GM23338 (cell line): ENCODE measurements at regions not wholly inside any gene's neighbourhood (a gene's known extent, or its start where the extent isn't known, plus 50 kb on each side); places are given as distances from the start of the nearest gene placed in this dataset.

Source experiments
- ATAC-seq: fragments of 200-7000 bp; cut with Tn5 transposase; 3 replicates; pipeline ENCODE4 v1.9.1; 2020
- DNase-seq: peaks from one replicate; pipeline ENCODE4 v3.0.0-alpha.2; 2015; ENCODE audit warnings: low spot score
- H2AFZ ChIP-seq: fragments of 200-600 bp; sonication (generic); 2 replicates; pipeline ENCODE4 v1.8.0; 2016; ENCODE audit warnings: antibody characterized with exemption, mild to moderate bottlenecking, moderate library complexity
- H3F3A ChIP-seq: fragments of 200-600 bp; sonication (generic); replicated peaks from 2 replicates; pipeline ENCODE4 v1.8.0; 2017; ENCODE audit warnings: antibody characterized with exemption, mixed run types, low read depth
- H3K27ac ChIP-seq: fragments of 200-600 bp; sonication (generic); 2 replicates; pipeline ENCODE4 v1.6.1; 2016; ENCODE audit warnings: low read depth
- H3K27me3 ChIP-seq: fragments of 200-600 bp; sonication (generic); 2 replicates; pipeline ENCODE4 v1.8.0; 2016; ENCODE audit warnings: mild to moderate bottlenecking, mixed run types, moderate library complexity; ENCODE audit not compliant: insufficient read depth
- H3K36me3 ChIP-seq: fragments of 200-600 bp; sonication (generic); 2 replicates; pipeline ENCODE4 v1.8.0; 2016; ENCODE audit warnings: mild to moderate bottlenecking; ENCODE audit not compliant: insufficient read depth
- H3K4me1 ChIP-seq: fragments of 200-600 bp; sonication (generic); 2 replicates; pipeline ENCODE4 v1.8.0; 2016; ENCODE audit warnings: mild to moderate bottlenecking, moderate library complexity; ENCODE audit not compliant: insufficient read depth
- H3K4me2 ChIP-seq: fragments of 200-600 bp; sonication (generic); 2 replicates; pipeline ENCODE4 v1.7.1; 2017; ENCODE audit warnings: mixed run types
- H3K4me3 ChIP-seq: fragments of 200-600 bp; sonication (generic); 2 replicates; pipeline ENCODE4 v1.6.1; 2016; ENCODE audit warnings: mixed run types
- H3K79me2 ChIP-seq: fragments of 200-600 bp; sonication (generic); replicated peaks from 2 replicates; pipeline ENCODE4 v1.8.0; 2017; ENCODE audit warnings: mild to moderate bottlenecking; ENCODE audit not compliant: insufficient read depth
- H3K9me2 ChIP-seq: fragments of 200-600 bp; sonication (generic); 2 replicates; pipeline ENCODE4 v1.8.0; 2017; ENCODE audit not compliant: insufficient read depth
- H4K20me1 ChIP-seq: fragments of 200-600 bp; sonication (generic); replicated peaks from 2 replicates; pipeline ENCODE4 v1.8.0; 2017; ENCODE audit warnings: mild to moderate bottlenecking; ENCODE audit not compliant: insufficient read depth
- H3K27ac Mint-ChIP-seq: 2 replicates; pipeline ENCODE4 v1.8.0; 2020; ENCODE audit warnings: inconsistent platforms, mild to moderate bottlenecking, moderate library complexity, mixed read lengths
- H3K27me3 Mint-ChIP-seq: 3 replicates; pipeline ENCODE4 v1.8.0; 2022; ENCODE audit warnings: low read depth, mild to moderate bottlenecking, moderate library complexity, mixed read lengths, inconsistent platforms; ENCODE audit not compliant: insufficient read depth, poor library complexity
- H3K36me3 Mint-ChIP-seq: 3 replicates; pipeline ENCODE4 v1.8.0; 2021; ENCODE audit warnings: low read depth, mild to moderate bottlenecking, inconsistent platforms, moderate library complexity, mixed read lengths
- H3K4me1 Mint-ChIP-seq: 3 replicates; pipeline ENCODE4 v1.8.0; 2020; ENCODE audit warnings: mild to moderate bottlenecking, inconsistent platforms, mixed read lengths
- H3K4me3 Mint-ChIP-seq: 3 replicates; pipeline ENCODE4 v1.8.0; 2021; ENCODE audit warnings: moderate library complexity, mild to moderate bottlenecking, inconsistent platforms, mixed read lengths
- H3K9me3 Mint-ChIP-seq: 3 replicates; pipeline ENCODE4 v1.8.0; 2020; ENCODE audit warnings: moderate library complexity, mild to moderate bottlenecking, inconsistent platforms, mixed read lengths
- CTCF ChIP-seq, 2 experiments: fragments of 200-600 bp in 1 of 2; sonication (generic) in 1 of 2; conservative IDR thresholded peaks; 2 replicates each; pipeline versions ENCODE4 v1.5.1 to v1.6.1; 2016 to 2017; ENCODE audit warnings: antibody characterized with exemption in 2 of 2, low read depth in 2 of 2, mild to moderate bottlenecking in 2 of 2, moderate library complexity in 1 of 2
- ETS1 ChIP-seq: IDR thresholded peaks from 2 replicates; pipeline ENCODE4 v1.6.1; 2016; ENCODE audit warnings: antibody characterized with exemption
- EZH2 ChIP-seq: fragments of 200-600 bp; sonication (generic); IDR thresholded peaks from one replicate; pipeline ENCODE4 v1.8.0; 2017; ENCODE audit warnings: antibody characterized with exemption, mild to moderate bottlenecking, low read depth; ENCODE audit not compliant: unreplicated experiment
- EZH2phosphoT487 ChIP-seq: fragments of 200-600 bp; sonication (generic); IDR thresholded peaks from one replicate; pipeline ENCODE4 v1.8.1; 2018; ENCODE audit warnings: antibody characterized with exemption; ENCODE audit not compliant: unreplicated experiment
- JUNB ChIP-seq: IDR thresholded peaks from one replicate; pipeline ENCODE4 v1.6.1; 2016; ENCODE audit warnings: antibody characterized with exemption; ENCODE audit not compliant: unreplicated experiment
- REST ChIP-seq: IDR thresholded peaks from one replicate; pipeline ENCODE4 v1.6.1; 2018; ENCODE audit warnings: antibody characterized with exemption; ENCODE audit not compliant: unreplicated experiment
- ZNF462 ChIP-seq: fragments of 250-450 bp; sonication (Bioruptor Pico); IDR thresholded peaks from 2 replicates; pipeline ENCODE4 v1.5.0; 2020; ENCODE audit warnings: mild to moderate bottlenecking, moderate library complexity

GRCh38 chr12:116453631-116454030 lies 105.5 kb upstream of the MAP1LC3B2 start:
- TF ChIP-seq REST (no peak), EZH2 (no peak), ETS1 (no peak), JUNB (no peak), ZNF462 (CRISPR knock-in tag) (no peak), EZH2phosphoT487 (no peak), CTCF (conservative IDR thresholded peaks at IDR 0.05; ENCODE audit: low read depth in 2 of 2) (no peak)
- no peak overlapping the region for H3K27ac ChIP-seq
- no peak for ATAC-seq
- DNase-seq = no peak
- H4K20me1 ChIP-seq = no peaks in the 10 kb centered on the region
- H3K4me3 Mint-ChIP-seq = no peak overlapping the region
- H3K36me3 Mint-ChIP-seq = no peaks in the 10 kb centered on the region; the same call in 2 of the 3 replicates
- H3K4me1 Mint-ChIP-seq = peaks cover 15% of the 10 kb centered on the region
- H2AFZ ChIP-seq = no peak overlapping the region
- no peaks in the 10 kb centered on the region for H3K27me3 ChIP-seq
- no peaks in the 10 kb centered on the region for H3F3A ChIP-seq
- peaks cover 11% of the 10 kb centered on the region for H3K27me3 Mint-ChIP-seq
- H3K27ac Mint-ChIP-seq = no peak overlapping the region
- H3K4me3 ChIP-seq = no peak overlapping the region
- no peaks in the 10 kb centered on the region for H3K79me2 ChIP-seq
- H3K9me2 ChIP-seq = no peaks in the 10 kb centered on the region
- H3K4me1 ChIP-seq = peaks cover 4% of the 10 kb centered on the region; the same call in 1 of the 2 replicates
- no peaks in the 10 kb centered on the region for H3K36me3 ChIP-seq
- H3K4me2 ChIP-seq = no peak overlapping the region
- no peaks in the 10 kb centered on the region; the same call in 1 of the 3 replicates for H3K9me3 Mint-ChIP-seq
